Spleen (tissue), 7 donors: ENCODE measurements at regions not wholly inside any gene's neighbourhood (a gene's known extent, or its start where the extent isn't known, plus 50 kb on each side); places are given as distances from the start of the nearest gene placed in this dataset.

Experiments used
- CTCF ChIP-seq, 11 experiments: fragments of 200-600 bp in 7 of 11; fragments of 450-650 bp in 4 of 11; sonication (generic) in 4 of 11; IDR thresholded peaks in 8 of 11; conservative IDR thresholded peaks in 3 of 11; 1 replicate in 7 of 11; 2 replicates in 4 of 11; pipeline versions ENCODE4 v1.4.0 to v1.8.0; 2016 to 2021; ENCODE audit warnings: antibody characterized with exemption in 11 of 11, inconsistent platforms in 4 of 11, mild to moderate bottlenecking in 1 of 11
- POLR2A ChIP-seq, 3 donors: fragments of 450-650 bp; IDR thresholded peaks; one replicate each; pipeline ENCODE4 v1.5.1; 2017; ENCODE audit warnings: antibody characterized with exemption in 3 of 3, mild to moderate bottlenecking in 1 of 3
- POLR2AphosphoS5 ChIP-seq, 3 donors: sonication (generic); formaldehyde crosslinking; IDR thresholded peaks; one replicate each; pipeline ENCODE4 v1.5.1; 2017; ENCODE audit warnings: antibody characterized with exemption in 3 of 3
- donor health status: DM: no; HTN: no; CAD: no; lungs with moderate emphysema.
- donor health status: DM: no; HTN: no; CAD: no.
- donor health status: DM: no; HTN: no; CAD: no.

- TF ChIP-seq CTCF (IDR thresholded peaks at IDR 0.05 in 8 of 11, conservative IDR thresholded peaks at IDR 0.05 in 3 of 11) (no peak), POLR2A (IDR thresholded peaks at IDR 0.05) (no peak), POLR2AphosphoS5 (IDR thresholded peaks at IDR 0.05) (no peak)
Measured at GRCh38 chr3:144097163-144097562, 125.5 kb downstream of the DIPK2A start.
